ENCODE measurements at regions not wholly inside any gene's neighbourhood (a gene's known extent, or its start where the extent isn't known, plus 50 kb on each side); places are given as distances from the start of the nearest gene placed in this dataset.

DNA sequence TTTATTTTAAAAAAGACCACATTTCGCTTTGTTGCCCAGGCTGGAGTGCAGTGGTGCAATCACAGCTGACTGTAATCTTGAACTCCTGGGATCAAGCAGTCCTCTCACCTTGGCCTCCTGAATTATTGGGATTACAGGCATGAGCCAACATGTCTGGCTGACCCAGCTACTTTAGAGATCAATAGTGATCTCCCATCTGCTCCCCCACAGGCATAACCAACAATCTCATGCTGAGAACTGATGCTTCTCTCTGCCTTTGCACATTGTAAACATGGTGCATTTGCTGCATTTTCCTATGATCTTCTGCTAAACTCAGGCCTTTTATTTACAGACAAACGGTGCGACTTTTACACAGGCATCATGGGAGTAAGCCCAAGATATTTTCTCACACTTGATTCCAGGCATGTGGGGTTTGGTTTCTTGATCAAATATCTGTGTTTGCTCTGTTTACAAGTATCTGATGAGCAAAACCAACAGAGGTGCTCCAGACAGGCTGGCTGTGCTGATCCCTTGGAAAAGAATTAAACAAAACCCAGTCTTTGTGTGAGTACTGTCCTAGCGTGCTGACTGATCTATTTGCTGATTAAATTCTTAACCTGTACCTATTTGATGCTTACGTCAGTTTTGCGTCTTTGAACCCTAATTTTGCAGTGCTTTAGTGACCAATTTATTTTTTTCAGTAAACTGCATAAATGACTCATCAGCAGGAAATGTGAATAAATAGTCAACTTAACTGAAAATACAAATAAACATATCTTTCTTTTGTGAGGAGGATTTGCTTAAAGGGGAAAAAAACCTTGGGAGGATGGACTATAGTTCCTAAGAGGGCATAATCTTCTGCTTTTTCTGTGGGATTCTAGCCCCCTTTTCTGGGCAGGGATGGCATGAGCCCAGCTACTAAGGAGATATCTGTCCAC, 191.7 kb upstream of the NR3C1 start (continued):
- TF ChIP-seq GABPB1 (CRISPR knock-in tag; IDR thresholded peaks at IDR 0.05) (0 out of 2 replicates have a peak, but pooled peaks have one; percentile 42), ZNF839 (CRISPR knock-in tag; IDR thresholded peaks at IDR 0.05; ENCODE audit: borderline replicate concordance) (no peak), NFKB2 (CRISPR knock-in tag; IDR thresholded peaks at IDR 0.05; ENCODE audit: borderline replicate concordance) (no peak), ZNF33A (CRISPR knock-in tag; IDR thresholded peaks at IDR 0.05; ENCODE audit: borderline replicate concordance) (no peak), ZNF296 (CRISPR knock-in tag; conservative IDR thresholded peaks at IDR 0.05) (no peak), SOX5 (CRISPR knock-in tag; IDR thresholded peaks at IDR 0.05; ENCODE audit: borderline replicate concordance) (peak; percentile 45; the same call in 1 of the 2 replicates), ZNF891 (CRISPR knock-in tag; IDR thresholded peaks at IDR 0.05) (no peak), ZNF768 (CRISPR knock-in tag; IDR thresholded peaks at IDR 0.05) (no peak), ZNF460 (CRISPR knock-in tag; IDR thresholded peaks at IDR 0.05; ENCODE audit: borderline replicate concordance) (no peak), MBD4 (IDR thresholded peaks at IDR 0.05; ENCODE audit: borderline replicate concordance, low read length) (no peak), KDM6A (CRISPR knock-in tag; IDR thresholded peaks at IDR 0.05; ENCODE audit: low read depth) (peak; percentile 51; the same call in 1 of the 2 replicates), CCDC6 (CRISPR knock-in tag; IDR thresholded peaks at IDR 0.05) (no peak), MED13 (CRISPR knock-in tag; IDR thresholded peaks at IDR 0.05) (no peak), ZNF382 (CRISPR knock-in tag; IDR thresholded peaks at IDR 0.05; ENCODE audit: borderline replicate concordance) (no peak), TBX2 (CRISPR knock-in tag; IDR thresholded peaks at IDR 0.05; ENCODE audit: borderline replicate concordance) (peak; percentile 69)
- TF ChIP-seq, protein P1, sequence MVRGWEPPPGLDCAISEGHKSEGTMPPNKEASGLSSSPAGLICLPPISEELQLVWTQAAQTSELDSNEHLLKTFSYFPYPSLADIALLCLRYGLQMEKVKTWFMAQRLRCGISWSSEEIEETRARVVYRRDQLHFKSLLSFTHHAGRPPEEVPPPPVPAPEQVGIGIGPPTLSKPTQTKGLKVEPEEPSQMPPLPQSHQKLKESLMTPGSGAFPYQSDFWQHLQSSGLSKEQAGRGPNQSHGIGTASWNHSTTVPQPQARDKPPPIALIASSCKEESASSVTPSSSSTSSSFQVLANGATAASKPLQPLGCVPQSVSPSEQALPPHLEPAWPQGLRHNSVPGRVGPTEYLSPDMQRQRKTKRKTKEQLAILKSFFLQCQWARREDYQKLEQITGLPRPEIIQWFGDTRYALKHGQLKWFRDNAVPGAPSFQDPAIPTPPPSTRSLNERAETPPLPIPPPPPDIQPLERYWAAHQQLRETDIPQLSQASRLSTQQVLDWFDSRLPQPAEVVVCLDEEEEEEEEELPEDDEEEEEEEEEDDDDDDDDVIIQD (CRISPR knock-in tag; IDR thresholded peaks at IDR 0.05; ENCODE audit: low read depth), result no peak; the same call in 1 of the 2 replicates
- TF ChIP-seq, protein P2, sequence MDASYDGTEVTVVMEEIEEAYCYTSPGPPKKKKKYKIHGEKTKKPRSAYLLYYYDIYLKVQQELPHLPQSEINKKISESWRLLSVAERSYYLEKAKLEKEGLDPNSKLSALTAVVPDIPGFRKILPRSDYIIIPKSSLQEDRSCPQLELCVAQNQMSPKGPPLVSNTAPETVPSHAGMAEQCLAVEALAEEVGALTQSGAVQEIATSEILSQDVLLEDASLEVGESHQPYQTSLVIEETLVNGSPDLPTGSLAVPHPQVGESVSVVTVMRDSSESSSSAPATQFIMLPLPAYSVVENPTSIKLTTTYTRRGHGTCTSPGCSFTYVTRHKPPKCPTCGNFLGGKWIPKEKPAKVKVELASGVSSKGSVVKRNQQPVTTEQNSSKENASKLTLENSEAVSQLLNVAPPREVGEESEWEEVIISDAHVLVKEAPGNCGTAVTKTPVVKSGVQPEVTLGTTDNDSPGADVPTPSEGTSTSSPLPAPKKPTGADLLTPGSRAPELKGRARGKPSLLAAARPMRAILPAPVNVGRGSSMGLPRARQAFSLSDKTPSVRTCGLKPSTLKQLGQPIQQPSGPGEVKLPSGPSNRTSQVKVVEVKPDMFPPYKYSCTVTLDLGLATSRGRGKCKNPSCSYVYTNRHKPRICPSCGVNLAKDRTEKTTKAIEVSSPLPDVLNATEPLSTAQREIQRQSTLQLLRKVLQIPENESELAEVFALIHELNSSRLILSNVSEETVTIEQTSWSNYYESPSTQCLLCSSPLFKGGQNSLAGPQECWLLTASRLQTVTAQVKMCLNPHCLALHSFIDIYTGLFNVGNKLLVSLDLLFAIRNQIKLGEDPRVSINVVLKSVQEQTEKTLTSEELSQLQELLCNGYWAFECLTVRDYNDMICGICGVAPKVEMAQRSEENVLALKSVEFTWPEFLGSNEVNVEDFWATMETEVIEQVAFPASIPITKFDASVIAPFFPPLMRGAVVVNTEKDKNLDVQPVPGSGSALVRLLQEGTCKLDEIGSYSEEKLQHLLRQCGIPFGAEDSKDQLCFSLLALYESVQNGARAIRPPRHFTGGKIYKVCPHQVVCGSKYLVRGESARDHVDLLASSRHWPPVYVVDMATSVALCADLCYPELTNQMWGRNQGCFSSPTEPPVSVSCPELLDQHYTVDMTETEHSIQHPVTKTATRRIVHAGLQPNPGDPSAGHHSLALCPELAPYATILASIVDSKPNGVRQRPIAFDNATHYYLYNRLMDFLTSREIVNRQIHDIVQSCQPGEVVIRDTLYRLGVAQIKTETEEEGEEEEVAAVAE (CRISPR knock-in tag; IDR thresholded peaks at IDR 0.05; ENCODE audit: borderline replicate concordance), result no peak
- TF ChIP-seq, protein P3, sequence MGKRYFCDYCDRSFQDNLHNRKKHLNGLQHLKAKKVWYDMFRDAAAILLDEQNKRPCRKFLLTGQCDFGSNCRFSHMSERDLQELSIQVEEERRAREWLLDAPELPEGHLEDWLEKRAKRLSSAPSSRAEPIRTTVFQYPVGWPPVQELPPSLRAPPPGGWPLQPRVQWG (CRISPR knock-in tag; IDR thresholded peaks at IDR 0.05; ENCODE audit: borderline replicate concordance, low read depth), result no peak
- TF ChIP-seq, protein P4, sequence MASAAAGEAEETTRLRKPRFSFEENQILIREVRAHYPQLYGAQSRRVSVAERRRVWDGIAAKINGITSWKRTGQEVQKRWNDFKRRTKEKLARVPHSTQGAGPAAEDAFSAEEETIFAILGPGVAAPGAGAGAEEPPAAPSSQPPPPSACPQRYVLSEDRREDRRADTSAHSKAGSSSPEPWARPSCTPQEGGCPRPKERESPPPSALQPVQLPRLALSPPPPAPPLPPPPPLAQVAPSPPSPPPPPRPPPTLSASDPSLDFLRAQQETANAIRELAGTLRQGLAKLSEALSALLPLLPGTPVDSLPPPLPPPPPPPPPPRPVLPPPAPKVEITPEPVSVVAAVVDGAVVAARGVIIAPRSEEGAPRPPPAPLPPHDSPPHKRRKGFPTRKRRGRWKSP (CRISPR knock-in tag; IDR thresholded peaks at IDR 0.05), result no peak
- TF ChIP-seq, protein P5, sequence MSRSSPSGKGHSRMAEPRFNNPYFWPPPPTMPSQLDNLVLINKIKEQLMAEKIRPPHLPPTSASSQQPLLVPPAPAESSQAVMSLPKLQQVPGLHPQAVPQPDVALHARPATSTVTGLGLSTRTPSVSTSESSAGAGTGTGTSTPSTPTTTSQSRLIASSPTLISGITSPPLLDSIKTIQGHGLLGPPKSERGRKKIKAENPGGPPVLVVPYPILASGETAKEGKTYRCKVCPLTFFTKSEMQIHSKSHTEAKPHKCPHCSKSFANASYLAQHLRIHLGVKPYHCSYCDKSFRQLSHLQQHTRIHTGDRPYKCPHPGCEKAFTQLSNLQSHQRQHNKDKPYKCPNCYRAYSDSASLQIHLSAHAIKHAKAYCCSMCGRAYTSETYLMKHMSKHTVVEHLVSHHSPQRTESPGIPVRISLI (CRISPR knock-in tag; IDR thresholded peaks at IDR 0.05; ENCODE audit: borderline replicate concordance), result peak; percentile 51; the same call in 1 of the 2 replicates

Data from HepG2 (cell line).